Hepatocyte (in vitro differentiated cells): ENCODE measurements at regions not wholly inside any gene's neighbourhood (a gene's known extent, or its start where the extent isn't known, plus 50 kb on each side); places are given as distances from the start of the nearest gene placed in this dataset.

Experiments
- DNase-seq: peaks from one replicate; pipeline ENCODE4 v3.0.0-alpha.2; 2016; ENCODE audit warnings: low spot score
- H2AFZ ChIP-seq: fragments of 200-600 bp; sonication (generic); 2 replicates; pipeline ENCODE4 v1.6.0; 2016; ENCODE audit warnings: antibody characterized with exemption, mild to moderate bottlenecking
- H3K27ac ChIP-seq: fragments of 200-600 bp; sonication (generic); 2 replicates; pipeline ENCODE4 v1.5.1; 2016; ENCODE audit warnings: mild to moderate bottlenecking
- H3K27me3 ChIP-seq: fragments of 200-600 bp; sonication (generic); 2 replicates; pipeline ENCODE4 v1.6.1; 2016
- H3K36me3 ChIP-seq: fragments of 200-600 bp; sonication (generic); replicated peaks from 2 replicates; pipeline ENCODE4 v1.5.1; 2016; ENCODE audit warnings: low read depth; ENCODE audit not compliant: insufficient read depth
- H3K4me1 ChIP-seq: fragments of 200-600 bp; sonication (generic); 2 replicates; pipeline ENCODE4 v1.5.1; 2016; ENCODE audit warnings: mild to moderate bottlenecking, moderate library complexity; ENCODE audit not compliant: insufficient read depth
- H3K4me2 ChIP-seq: fragments of 200-600 bp; sonication (generic); 2 replicates; pipeline ENCODE4 v1.6.0; 2016
- H3K4me3 ChIP-seq: fragments of 200-600 bp; sonication (generic); 2 replicates; pipeline ENCODE4 v1.5.1; 2016; ENCODE audit warnings: mild to moderate bottlenecking
- H3K79me2 ChIP-seq: fragments of 200-600 bp; sonication (generic); 2 replicates; pipeline ENCODE4 v1.6.0; 2017; ENCODE audit warnings: mild to moderate bottlenecking
- H3K9me2 ChIP-seq: fragments of 200-600 bp; sonication (generic); replicated peaks from 2 replicates; pipeline ENCODE4 v1.6.0; 2017; ENCODE audit warnings: mild to moderate bottlenecking; ENCODE audit not compliant: insufficient read depth
- H3K9me3 ChIP-seq: fragments of 200-600 bp; sonication (generic); 2 replicates; pipeline ENCODE4 v1.5.1; 2016; ENCODE audit warnings: low read depth, mild to moderate bottlenecking
- H4K20me1 ChIP-seq: fragments of 200-600 bp; sonication (generic); 2 replicates; pipeline ENCODE4 v1.6.0; 2016; ENCODE audit warnings: mild to moderate bottlenecking; ENCODE audit not compliant: insufficient read depth, poor library complexity, severe bottlenecking
- EZH2 ChIP-seq: fragments of 200-600 bp; sonication (generic); IDR thresholded peaks from 2 replicates; pipeline ENCODE4 v1.6.1; 2016; ENCODE audit warnings: antibody characterized with exemption, mild to moderate bottlenecking, borderline replicate concordance
- EZH2phosphoT487 ChIP-seq: fragments of 200-600 bp; sonication (generic); IDR thresholded peaks from one replicate; pipeline ENCODE4 v1.6.1; 2018; ENCODE audit warnings: antibody characterized with exemption, mild to moderate bottlenecking, low read depth, moderate library complexity; ENCODE audit not compliant: unreplicated experiment, severe bottlenecking
- WGBS: methylation state at CpG from one replicate; pipeline ENCODE4 v1.1.6; 2016; ENCODE audit warnings: low lambda C conversion rate; ENCODE audit errors: missing lambda C conversion rate; 5-methylcytosine and 5-hydroxymethylcytosine counted together
- TF ChIP-seq, protein P1 (sequence below): fragments of 200-600 bp; sonication (generic); IDR thresholded peaks from 2 replicates; pipeline ENCODE4 v1.5.1; 2016; ENCODE audit warnings: antibody characterized with exemption, mild to moderate bottlenecking; ENCODE audit not compliant: poor library complexity

DNA sequence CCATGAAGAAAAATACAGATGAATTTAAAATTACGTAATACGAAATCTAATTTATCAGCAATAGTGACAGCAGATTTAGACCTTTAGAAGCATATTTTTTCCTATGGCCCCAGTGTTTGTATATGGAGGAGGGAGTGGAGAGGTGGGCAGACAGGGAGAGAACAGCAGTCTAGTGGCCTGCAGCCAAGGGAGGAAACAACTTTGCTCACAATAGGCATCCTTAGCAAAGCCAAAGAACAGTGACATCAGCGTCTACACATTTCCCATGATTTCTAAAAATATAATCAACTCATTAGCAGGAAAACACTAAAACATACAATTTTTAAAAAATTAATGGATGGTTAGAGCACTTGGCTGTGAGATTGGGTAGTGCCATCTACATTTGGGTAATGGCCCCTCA is 622.6 kb upstream of the ATP2B1 start:
- no peak for DNase-seq
- Histone ChIP-seq H3K4me3 (no peak overlapping the region), H3K27ac (no peak overlapping the region), H3K9me2 (no peaks in the 10 kb centered on the region), H3K79me2 (no peaks in the 10 kb centered on the region), H4K20me1 (no peaks in the 10 kb centered on the region), H2AFZ (no peak overlapping the region), H3K9me3 (no peaks in the 10 kb centered on the region), H3K4me2 (no peak overlapping the region), H3K4me1 (no peaks in the 10 kb centered on the region), H3K27me3 (no peaks in the 10 kb centered on the region), H3K36me3 (no peaks in the 10 kb centered on the region)
- WGBS, result 99% methylated on average over 3 of the region's 3 CpGs
- no peak for TF ChIP-seq EZH2phosphoT487

DNA sequence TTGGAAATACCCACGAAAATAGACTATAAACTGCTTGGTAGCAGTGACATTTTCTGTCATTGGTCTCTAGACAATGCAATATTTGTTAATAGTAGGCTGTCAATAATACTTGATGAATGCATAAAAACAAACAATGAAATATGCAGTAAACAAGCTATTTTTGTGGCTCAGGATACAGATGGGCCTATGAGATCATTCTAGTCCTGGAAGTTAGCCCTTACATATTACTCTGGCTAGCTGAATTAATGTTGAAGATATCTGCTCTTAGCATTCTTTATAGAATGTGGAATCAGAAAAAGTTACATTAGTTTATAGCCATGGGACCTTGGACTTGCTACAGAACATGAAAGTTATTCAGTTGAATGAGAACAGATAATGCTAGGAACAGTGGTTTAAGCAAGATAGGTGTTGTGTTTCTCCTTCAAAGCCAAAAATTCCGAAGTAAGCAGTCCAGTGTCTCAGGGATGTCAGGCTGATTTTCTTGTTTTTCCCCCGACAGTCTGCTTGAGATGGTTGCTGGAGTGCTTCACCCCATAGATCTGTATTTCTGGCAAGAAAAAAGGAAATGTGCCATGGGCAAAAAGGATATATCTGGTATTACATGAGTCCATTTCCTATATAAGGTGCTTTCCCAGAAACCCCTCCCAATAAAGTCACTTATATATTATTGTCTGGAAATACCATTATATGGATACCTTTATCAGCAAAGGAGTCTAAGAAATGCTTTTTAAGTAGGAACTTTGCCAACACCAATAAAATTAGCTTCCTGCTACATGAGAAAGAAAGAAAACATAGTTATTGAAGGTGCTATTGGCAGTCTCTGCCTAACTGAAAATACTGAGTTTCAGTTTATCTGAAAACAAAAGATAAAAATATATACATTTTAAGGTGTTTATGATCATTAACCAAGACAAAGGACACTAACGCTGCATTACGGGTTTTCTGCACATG is 619.4 kb upstream of the ATP2B1 start:
- H3K9me2 ChIP-seq, result no peaks in the 10 kb centered on the region
- WGBS, result 79% methylated on average over 5 of the region's 5 CpGs
- H3K79me2 ChIP-seq, result no peaks in the 10 kb centered on the region
- H4K20me1 ChIP-seq, result no peaks in the 10 kb centered on the region
- H3K4me3 ChIP-seq, result no peak overlapping the region
- no peak overlapping the region for H3K27ac ChIP-seq
- no peaks in the 10 kb centered on the region for H3K36me3 ChIP-seq
- H3K4me2 ChIP-seq, result no peak overlapping the region
- no peak for DNase-seq
- H3K4me1 ChIP-seq, result no peaks in the 10 kb centered on the region
- H3K27me3 ChIP-seq, result no peaks in the 10 kb centered on the region
- TF ChIP-seq EZH2, result no peak
- TF ChIP-seq, protein P1, sequence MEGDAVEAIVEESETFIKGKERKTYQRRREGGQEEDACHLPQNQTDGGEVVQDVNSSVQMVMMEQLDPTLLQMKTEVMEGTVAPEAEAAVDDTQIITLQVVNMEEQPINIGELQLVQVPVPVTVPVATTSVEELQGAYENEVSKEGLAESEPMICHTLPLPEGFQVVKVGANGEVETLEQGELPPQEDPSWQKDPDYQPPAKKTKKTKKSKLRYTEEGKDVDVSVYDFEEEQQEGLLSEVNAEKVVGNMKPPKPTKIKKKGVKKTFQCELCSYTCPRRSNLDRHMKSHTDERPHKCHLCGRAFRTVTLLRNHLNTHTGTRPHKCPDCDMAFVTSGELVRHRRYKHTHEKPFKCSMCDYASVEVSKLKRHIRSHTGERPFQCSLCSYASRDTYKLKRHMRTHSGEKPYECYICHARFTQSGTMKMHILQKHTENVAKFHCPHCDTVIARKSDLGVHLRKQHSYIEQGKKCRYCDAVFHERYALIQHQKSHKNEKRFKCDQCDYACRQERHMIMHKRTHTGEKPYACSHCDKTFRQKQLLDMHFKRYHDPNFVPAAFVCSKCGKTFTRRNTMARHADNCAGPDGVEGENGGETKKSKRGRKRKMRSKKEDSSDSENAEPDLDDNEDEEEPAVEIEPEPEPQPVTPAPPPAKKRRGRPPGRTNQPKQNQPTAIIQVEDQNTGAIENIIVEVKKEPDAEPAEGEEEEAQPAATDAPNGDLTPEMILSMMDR, result no peak
- no peak for TF ChIP-seq EZH2phosphoT487
- no peak overlapping the region for H2AFZ ChIP-seq
- no peaks in the 10 kb centered on the region for H3K9me3 ChIP-seq

DNA sequence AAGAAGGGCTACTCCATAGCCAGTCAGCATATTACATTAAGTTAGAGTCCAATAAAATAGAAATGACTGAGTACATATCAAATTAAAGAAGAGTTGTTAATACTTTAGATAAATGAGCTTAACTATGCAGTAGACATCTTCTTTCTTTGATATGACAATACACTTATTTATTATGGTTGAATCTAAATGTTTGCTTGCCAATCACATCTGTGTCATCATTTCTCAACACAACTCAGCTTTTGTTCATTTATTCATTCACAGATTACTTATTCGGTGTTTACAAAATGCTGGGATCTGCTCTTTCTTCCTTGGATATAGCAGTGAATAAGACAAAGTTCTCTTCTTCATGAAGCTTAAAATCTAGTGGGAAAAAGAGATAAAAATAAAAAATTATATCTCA is 614.6 kb upstream of the ATP2B1 start:
- DNase-seq, result no peak
- Histone ChIP-seq H3K36me3 (no peaks in the 10 kb centered on the region), H3K4me2 (no peak overlapping the region), H3K27me3 (no peaks in the 10 kb centered on the region), H3K9me3 (no peaks in the 10 kb centered on the region), H3K27ac (no peak overlapping the region), H3K9me2 (no peaks in the 10 kb centered on the region), H3K4me1 (no peaks in the 10 kb centered on the region), H2AFZ (no peak overlapping the region), H3K4me3 (no peak overlapping the region), H3K79me2 (no peaks in the 10 kb centered on the region), H4K20me1 (no peaks in the 10 kb centered on the region)
- 97% methylated on average over 1 of the region's 1 CpG for WGBS
- TF ChIP-seq EZH2phosphoT487 (no peak), EZH2 (no peak)
- TF ChIP-seq, protein P1, result no peak

DNA sequence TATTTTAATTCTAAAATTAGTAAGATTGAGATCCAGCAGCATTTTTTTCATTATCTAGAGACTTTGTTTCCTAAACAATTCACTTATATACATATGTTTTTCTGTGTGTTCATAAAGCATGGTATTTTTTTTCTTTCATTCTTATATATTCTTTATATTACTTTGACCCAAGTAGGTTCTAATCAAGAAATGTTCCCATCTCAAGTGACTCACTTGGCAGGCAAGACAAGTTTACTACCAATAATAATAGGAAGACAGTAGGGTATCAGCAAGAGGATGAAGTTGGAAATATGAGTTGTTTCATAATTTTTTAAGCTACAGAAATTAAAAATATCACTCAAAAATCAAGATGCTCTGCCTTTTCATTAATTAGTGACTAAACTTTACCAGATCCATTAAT is 613.4 kb upstream of the ATP2B1 start:
- Histone ChIP-seq H4K20me1 (no peaks in the 10 kb centered on the region), H3K4me3 (no peak overlapping the region), H2AFZ (no peak overlapping the region), H3K4me1 (no peaks in the 10 kb centered on the region), H3K27me3 (no peaks in the 10 kb centered on the region), H3K79me2 (no peaks in the 10 kb centered on the region), H3K4me2 (no peak overlapping the region), H3K27ac (no peak overlapping the region), H3K9me2 (no peaks in the 10 kb centered on the region), H3K9me3 (no peaks in the 10 kb centered on the region), H3K36me3 (no peaks in the 10 kb centered on the region)
- TF ChIP-seq EZH2, result no peak
- TF ChIP-seq EZH2phosphoT487, result no peak
- TF ChIP-seq, protein P1, result no peak
- no peak for DNase-seq
